GM21619 (cell line): ENCODE measurements at regions not wholly inside any gene's neighbourhood (a gene's known extent, or its start where the extent isn't known, plus 50 kb on each side); places are given as distances from the start of the nearest gene placed in this dataset.

ENCODE experiments used
- ATAC-seq: cut with Tn5 transposase; IDR thresholded peaks from one replicate; pipeline ENCODE4 v1.9.1; 2021; ENCODE audit not compliant: unreplicated experiment

DNA sequence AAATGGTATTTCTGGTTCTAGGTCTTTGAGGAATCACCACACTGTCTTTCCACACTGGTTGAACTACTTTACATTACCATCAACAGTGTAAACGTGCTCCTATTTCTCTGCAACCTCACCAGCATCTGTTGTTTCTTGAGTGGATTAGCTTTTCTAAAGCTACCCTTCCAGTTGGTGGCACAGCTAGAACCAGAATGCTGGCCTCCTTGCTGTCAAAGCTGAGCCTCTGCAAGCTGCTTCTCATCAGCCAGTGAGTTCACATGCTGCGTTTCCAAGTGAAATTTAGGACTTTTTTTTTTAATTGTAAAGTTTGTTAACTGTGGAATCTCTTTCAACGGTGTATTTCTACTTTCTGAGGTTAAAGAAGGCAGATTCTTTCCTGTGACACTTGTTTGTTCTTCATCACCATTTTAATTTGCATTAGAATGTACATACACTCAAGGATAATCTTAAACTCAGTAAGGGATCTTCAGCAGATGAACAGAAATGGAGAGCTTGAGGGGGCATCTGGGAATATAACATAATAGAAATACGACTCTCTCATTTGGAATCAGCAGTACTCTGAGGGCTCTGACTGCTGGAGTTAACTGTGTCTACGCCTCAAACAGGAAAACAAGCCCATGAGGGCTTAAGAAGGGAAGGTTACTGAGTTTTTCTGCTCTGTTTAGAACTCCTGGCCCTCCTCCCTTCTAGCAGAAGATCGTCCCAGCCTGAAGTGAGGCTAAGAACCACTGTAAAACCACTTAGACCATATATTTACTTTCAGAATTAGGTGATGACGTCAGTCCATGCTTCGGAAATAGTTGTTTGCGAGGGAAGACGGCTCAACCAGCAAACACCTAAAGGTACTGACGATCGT lies 148.4 kb upstream of the FAM20A start:
- no peak for ATAC-seq

GRCh38 chr17:68748381-68748780 lies 147.2 kb upstream of the FAM20A start:
- no peak for ATAC-seq

GRCh38 chr17:68740555-68741447 lies 139.6 kb upstream of the FAM20A start:
- ATAC-seq = no peak

- no peak for ATAC-seq
Observed at GRCh38 chr17:68737761-68738443, 136.7 kb upstream of the FAM20A start.

- ATAC-seq = no peak
Observed at GRCh38 chr17:68734931-68735330, 133.8 kb upstream of the FAM20A start.

- no peak for ATAC-seq
Observed at GRCh38 chr17:68734187-68734900, 133.2 kb upstream of the FAM20A start.

DNA sequence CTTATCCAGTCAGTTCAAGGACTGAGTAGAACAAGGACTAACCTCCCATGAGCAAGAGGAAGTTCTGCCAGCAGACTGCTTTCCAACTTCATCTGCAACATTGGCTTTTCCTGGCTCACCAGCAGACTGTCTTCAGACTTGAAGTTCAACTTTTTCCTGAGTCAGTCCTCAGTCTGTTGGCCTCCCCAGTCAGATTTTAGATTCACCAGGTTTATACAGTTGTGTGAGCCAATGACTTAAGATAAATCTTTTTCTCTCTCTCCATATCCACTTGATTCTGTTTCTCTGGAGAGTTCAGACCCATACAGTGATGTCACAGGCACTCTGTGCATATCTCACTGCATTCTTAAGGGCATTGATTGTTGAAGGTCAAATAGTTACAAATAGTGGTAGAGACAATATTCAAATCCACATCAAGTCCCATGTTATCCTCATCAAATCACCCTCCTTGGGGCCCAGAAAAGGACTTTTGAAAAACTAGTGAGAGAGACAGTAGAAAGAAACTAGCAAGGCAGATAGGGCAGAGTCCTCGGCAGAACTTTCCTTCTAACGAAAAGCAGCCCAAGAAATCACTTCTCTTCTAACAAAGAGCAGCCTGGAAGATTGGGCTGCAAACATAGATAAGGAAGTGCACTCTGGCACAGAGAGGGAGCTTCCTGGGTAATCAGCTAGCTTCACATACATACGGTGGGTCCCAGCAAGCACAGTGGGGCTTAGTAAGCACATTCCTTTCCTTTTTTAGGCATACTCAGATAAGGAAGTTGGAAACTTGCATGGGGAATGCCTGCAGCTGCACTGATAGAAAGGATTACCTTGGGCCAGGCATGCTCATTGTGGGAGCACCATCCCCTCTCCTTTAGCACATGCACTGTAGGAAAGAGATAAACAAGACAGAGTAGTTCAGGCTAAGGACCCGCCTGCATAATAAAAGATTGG lies 132.3 kb upstream of the FAM20A start:
- no peak for ATAC-seq

- ATAC-seq = no peak
Observed at GRCh38 chr17:68732301-68732749, 131.2 kb upstream of the FAM20A start.

DNA sequence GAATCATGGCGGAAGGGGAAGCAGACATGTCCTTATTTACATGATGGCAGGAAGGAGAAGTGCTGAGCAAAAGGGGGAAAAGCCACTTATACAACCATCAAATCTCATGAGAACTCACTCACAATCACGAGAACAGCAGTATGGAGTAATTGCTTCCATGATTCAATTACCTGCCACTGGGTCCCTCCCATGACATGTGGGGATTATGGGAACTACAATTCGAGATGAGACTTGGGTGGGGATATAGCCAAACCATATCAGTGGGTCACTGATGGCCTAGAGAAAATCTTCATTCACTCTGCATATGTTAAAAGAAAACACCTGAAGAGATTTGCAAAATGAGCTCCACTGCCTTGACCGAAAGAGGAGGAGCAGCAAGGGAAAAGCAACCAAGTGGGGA lies 130.3 kb upstream of the FAM20A start:
- no peak for ATAC-seq

- ATAC-seq = no peak
Observed at GRCh38 chr17:68719431-68719830, 118.3 kb upstream of the FAM20A start.

DNA sequence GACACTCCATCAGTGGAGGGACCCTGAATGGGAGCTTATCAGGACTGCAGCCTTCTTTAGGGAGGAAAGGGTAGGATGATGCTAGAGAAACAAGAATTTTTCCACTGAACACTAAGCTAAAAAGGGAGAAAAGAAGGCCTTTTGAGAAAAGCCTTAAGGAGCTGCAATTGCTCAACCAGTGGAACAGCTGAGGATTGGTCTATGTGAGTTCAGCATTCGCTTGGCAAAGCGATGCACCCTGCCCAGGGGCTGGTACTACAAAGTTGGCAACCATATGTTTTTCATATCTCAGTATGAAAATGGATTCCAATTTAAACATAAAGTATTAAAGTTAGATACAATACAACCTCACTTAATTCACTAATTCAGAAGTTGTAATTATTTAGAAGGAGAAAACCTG lies 117.8 kb upstream of the FAM20A start:
- ATAC-seq = no peak

DNA sequence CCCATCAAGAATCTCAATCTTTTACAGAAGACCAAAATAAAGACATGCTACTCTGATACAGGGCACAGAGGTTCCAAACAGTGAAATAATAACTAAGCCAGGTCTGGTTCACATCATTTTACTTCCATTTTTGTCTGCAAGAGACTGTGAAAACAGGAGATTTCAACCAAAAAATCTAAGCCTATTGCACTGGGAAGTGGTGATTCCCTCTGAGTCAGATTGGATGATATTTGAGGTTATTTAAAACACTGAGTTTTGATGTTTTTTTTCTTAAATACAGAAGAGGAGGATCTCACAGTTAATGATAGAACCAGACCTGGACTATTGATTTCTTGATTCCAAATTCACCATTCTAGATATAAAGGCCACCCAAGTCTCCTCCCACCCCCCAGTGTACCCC lies 117.3 kb upstream of the FAM20A start:
- ATAC-seq = no peak

DNA sequence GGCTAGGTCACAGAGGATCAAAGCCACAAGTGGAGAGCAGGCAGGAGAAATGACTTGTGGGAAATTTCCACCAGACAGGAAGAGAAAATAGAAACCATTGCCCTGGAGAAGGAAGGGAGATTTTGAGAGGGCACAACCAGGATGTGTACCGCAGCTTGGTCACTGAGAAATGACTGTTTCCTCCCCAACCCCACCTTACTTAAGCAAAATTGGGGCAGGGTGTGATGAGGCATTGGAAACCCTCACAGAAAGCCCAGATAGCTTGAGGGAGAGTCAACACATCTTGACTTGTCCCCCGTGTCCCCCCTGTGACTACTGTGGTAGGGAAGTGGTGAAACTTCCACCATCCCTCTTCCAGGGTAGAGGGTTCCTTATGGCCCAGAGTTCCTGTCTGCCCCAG lies 113.5 kb upstream of the FAM20A start:
- no peak for ATAC-seq

GRCh38 chr17:68711858-68712257 lies 110.7 kb upstream of the FAM20A start:
- no peak for ATAC-seq

- ATAC-seq = no peak
Observed at GRCh38 chr17:68710976-68711375, 109.8 kb upstream of the FAM20A start.

GRCh38 chr17:68710035-68710780 lies 109.0 kb upstream of the FAM20A start:
- ATAC-seq = no peak

DNA sequence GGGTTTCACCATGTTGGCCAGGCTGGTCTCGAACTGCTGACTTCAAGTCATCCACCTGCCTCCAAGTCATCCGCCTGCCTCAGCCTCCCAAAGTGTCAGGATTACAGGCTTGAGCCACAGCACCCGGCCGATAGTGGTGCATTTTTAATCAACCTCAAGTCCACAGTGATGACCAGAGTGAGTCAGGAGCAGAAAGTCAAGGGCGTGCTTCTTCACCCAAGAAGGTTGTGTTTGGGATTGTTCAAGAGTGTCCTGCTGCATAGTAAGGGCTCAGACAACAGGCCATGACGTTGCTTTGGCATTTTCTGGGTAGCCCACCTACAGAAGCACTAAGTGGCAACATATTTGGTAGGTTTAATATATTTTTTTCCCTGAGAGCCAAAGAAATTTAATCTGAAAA lies 108.3 kb upstream of the FAM20A start:
- no peak for ATAC-seq

DNA sequence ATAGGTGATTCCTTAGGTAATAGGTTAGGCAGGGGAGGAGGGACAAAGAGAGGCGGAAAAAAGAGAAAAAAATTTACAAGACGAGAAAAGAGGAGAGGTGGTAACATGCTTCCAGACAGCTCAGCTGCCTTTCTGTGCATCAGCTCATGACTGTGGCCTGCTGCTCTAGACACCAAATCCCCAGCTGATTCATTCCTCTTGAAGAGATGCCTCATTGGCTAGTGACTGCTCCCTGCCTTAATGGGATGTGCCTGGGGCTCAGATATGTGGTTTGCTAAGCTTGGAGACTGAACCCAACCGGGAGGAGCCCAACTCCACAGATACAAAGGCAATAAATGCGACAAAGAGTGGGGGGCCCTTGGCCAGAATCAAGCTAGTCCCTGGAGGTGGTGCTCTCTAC lies 105.9 kb upstream of the FAM20A start:
- ATAC-seq = no peak

DNA sequence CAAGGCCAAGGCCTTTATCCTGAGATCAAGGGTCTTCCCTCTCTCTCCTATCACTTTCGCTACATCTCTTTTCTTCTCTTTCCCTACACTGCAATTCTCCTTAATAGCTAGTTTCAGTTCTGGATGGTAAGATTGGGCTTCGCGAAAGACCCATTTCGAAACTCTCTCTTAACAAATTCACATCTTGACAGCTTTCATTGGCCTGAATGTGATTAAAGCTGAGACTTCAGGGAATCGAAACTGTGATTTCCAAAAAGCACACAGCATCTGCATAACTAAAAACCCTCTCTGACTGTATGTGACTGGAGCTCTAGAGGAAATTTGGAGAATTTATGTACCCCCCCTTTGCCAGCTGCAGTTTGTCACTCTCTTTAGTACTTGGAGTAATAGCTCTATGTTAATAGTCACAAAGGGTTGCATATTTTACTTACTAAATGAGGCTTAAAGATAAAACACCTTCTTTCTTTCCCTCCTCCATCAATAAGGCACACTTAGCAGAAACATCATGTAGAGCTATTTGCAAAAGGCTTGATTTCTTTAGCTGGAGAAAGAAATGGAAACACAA lies 105.3 kb upstream of the FAM20A start:
- ATAC-seq = no peak
